GM21360 (cell line): ENCODE measurements at regions not wholly inside any gene's neighbourhood (a gene's known extent, or its start where the extent isn't known, plus 50 kb on each side); places are given as distances from the start of the nearest gene placed in this dataset.

ENCODE experiments used
- ATAC-seq: cut with Tn5 transposase; IDR thresholded peaks from one replicate; pipeline ENCODE4 v1.9.1; 2021; ENCODE audit warnings: mild to moderate bottlenecking, moderate library complexity; ENCODE audit not compliant: unreplicated experiment

DNA sequence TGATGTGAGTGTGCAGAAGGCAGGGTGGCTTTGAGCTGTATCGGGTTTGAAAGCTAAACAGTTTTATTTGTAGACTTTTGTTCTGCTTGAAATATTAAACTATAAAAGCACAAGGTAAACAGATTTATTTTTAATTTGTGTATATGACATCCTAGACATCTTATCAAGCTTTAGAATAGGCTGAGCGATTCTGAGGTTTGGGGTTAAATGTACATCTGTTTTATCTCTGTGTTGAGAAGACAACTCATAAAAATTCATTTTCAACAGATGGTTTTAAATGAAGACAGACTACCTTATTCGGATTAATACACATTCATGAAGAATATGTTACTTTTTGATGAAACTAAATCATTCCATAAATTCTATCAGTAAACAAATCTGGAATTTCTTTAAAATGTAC, 368.8 kb downstream of the RPRM start:
- ATAC-seq, result no peak

DNA sequence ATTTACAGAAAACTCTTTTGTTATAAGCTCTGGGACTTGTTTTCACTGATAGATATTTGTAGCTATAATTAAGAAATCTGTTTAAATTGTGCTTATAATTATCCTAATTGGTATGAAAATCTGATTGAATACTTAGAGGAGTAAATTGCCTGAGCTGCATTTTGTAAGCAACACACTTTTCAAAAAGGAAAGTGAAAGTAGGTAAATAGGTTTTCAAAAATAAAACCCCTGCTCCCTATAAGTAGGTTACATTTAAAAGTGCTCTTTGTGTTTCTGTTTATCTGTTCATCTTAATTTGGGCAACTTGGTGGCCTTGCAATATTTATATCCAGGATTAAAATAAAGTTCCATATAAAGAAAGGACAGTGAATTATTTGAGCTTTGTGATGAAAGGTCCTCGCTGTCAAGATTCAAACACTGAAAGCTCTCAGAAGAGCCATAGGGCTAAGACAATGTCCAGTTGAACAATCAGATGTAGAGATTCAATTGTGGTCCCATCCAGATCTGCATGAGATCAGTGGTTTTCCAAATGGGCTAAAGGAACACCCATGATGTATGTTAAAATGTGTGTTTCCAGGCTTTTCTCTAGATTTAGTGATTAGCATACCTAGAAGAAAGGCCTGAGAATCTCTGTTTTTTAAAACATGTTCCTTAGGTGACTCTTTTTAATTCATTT, 371.6 kb downstream of the RPRM start:
- ATAC-seq, result no peak

- ATAC-seq, result no peak
These were observed 372.6 kb downstream of the RPRM start for GRCh38 chr2:153105829-153106578.

- ATAC-seq, result no peak
These were observed 377.4 kb downstream of the RPRM start for GRCh38 chr2:153101187-153101586.

DNA sequence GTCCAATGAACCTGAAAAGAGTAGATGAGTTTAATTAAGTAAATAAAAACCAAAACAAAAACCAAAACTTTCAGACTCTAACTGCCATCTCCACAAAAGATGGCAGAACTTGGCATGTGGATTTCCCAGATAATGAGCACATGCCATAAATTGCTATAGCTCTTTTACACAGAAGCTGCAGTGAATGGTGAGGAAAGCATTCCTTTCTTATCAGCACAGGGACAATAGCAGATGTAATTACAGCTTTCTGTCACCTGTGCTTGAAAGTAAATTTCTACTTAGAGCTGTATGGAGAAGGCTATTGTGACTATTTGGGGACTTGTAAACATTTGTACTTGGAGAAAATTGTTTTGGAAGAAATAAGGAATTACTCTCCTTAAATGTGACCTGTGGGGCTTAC, 378.4 kb downstream of the RPRM start:
- ATAC-seq, result no peak

DNA sequence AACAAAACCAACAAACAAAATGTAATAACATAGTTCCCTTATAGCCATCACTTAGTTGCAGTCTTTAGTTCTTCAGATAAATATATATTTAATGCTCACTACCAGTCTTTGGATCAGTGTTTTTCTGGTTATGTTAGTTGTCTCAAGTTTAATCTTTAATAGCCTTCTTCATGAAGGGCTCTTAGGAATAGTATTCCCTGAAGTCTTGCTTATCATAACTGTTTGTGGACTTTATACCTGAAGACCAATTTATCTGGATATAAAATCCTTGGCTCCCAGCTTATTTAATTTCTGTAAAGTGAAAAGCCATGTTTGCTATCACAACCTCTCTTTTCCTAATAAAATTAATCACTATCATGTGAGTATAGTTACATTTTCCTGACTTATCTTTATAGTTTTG, 379.7 kb downstream of the ARL6IP6 start:
- ATAC-seq, result no peak

GRCh38 chr2:153096272-153096671, 377.9 kb downstream of the ARL6IP6 start:
- no peak for ATAC-seq

- ATAC-seq, result no peak
These were observed 372.9 kb downstream of the ARL6IP6 start for GRCh38 chr2:153091344-153091743.

- ATAC-seq, result no peak
These were observed 360.9 kb downstream of the ARL6IP6 start for GRCh38 chr2:153079315-153079714.

DNA sequence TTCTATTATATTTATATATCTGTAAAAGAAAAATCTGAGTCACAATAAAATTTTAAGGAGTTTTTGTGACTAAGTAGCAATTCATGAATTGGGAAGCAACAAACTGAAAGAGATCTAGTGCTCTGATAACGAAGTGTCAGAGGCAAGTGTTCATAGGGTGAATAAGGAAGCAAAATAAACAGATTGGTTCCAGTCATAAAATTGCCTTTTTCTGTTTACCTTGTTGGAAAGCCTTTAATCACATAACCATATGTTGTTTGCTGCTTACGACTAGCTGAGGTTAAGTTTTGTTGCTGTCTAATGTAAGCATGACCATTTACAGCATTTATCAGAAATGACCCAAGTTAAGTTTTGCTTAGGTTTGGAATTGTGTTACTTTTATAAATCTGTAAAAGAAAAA, 358.9 kb downstream of the ARL6IP6 start:
- no peak for ATAC-seq

- ATAC-seq, result no peak
These were observed 355.8 kb downstream of the ARL6IP6 start for GRCh38 chr2:153074207-153074606.

DNA sequence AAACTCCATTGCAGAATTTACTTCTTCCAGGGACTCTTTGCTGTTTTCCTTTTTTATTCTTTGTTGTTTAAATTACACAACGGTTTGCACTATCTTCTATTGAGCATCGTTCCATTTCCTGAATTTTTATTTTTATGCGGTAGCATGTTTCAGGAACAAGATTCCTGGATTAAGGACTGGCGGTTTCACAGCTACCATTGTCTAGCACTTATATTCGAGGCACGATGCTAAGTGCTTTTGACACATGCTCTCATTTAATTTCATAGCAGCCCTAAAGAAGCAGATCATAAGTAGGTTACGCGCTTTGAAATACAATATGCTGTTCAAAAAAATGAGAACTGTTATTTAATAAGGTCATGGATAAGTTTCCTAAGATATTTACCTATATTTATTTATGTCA, 354.4 kb downstream of the ARL6IP6 start:
- ATAC-seq, result no peak

GRCh38 chr2:153072077-153072476, 353.7 kb downstream of the ARL6IP6 start:
- ATAC-seq, result no peak

DNA sequence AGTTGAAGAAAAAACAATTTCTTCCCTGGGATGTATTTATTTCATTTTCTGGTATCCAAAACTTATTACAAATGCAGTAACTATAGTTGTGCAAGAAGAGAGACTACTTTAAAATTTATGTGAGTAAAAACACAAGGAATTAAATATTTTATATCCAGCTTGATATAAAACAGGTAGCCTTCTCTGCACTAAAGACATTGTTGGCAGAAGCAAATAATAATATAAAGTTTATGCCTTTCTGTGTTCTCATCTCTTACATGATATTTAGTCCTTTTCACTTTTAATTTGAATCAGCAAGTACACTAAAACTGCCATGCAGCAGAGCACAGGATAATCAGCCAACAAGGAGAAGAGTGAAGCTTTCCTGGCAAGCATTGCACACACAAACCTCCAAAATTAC, 352.7 kb downstream of the ARL6IP6 start:
- no peak for ATAC-seq

DNA sequence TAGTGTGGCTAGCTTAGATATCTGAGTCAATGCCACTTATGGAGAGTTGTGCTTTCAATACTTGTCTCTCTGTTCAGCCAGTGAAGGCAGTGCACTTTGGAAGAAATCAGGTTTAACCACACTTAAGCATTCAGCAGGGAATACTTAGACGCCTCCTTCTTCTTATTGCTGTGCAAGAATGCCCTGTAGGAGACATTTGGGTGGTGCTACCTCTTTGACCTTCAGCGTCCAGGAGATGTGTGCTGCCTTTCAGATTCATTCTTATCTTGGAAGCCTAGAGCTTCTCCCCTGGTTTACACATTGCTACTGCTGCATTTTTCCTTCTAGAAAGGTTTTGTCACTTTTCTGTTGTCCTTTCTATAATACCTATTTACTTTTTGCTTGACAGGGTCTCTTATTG, 350.5 kb downstream of the ARL6IP6 start:
- ATAC-seq, result no peak

DNA sequence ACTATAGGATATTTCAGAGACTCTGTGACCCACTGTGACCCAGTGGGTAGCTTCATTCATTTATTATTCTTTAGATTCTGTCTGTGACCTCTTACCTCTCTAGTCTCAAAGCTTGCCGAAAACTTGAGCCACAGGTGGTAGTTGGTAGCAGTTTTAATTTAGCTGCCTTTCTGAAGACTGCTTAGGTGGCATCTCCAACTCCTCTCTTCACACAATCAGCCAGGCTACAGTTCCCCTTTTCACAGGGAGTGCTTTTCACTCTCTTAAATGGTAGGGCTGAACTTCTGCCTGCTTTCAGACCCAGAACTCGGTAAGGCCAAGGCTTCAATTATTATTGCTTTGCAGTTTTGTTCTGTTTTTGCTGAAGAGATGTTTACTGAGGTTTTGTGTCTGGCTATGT, 349.6 kb downstream of the ARL6IP6 start:
- no peak for ATAC-seq

- no peak for ATAC-seq
These were observed 341.1 kb downstream of the ARL6IP6 start for GRCh38 chr2:153059338-153060052.

GRCh38 chr2:153057743-153058142, 339.3 kb downstream of the ARL6IP6 start:
- ATAC-seq, result no peak

- no peak for ATAC-seq
These were observed 336.8 kb downstream of the ARL6IP6 start for GRCh38 chr2:153055182-153055581.

DNA sequence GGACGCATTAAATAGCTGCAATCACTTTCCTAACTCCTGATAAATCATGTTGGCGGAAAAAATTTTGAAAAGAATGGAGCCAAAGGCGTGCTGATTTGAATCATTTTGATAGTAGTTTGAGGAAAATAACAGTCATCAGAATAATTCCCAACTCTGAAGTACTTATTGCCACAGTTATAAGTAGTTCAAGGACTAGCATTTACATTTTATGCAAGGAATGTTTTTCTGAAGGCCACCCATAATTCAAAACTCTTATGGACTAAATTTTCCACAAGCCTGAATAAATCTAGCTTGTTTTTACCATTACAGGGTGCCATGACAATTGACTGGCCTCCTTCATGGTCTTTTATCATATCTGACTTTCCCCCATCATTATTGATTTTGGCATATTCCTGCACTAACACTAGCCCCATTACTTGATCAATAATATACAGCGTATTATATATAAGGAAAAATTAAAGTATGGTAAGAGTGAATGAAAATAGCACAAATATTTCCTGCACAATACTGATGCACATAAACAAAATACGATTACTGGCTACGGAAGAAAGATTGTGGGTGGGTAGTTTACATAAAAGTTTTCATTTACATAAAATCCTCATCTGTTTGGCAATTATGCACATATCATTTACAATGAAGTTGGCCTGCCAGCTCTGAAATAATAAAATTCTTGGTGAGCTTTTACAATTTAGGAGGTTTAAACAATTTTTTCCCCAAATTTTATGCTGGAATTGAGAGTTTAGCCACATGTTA, 334.6 kb downstream of the ARL6IP6 start:
- no peak for ATAC-seq

DNA sequence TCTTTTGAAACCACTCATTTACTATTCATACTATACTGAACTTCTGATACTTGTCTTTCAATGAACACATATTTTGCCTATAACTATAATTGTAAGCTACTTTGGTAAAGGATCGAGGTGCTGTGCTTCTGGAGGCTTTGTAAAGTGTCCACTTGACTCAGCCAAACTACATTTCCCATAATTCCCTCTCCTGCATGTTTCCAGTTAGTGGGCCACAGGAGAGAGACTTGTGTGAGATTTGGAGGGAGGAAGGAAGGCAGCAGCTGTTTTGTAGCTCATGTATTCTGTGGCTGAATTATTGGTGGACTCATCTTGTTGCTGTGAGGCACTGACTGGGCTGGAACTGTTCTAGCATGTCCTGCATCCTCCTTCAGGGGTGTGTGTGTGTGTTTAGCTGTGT, 328.8 kb downstream of the ARL6IP6 start:
- no peak for ATAC-seq
